BE2C (cell line): ENCODE measurements at regions not wholly inside any gene's neighbourhood (a gene's known extent, or its start where the extent isn't known, plus 50 kb on each side); places are given as distances from the start of the nearest gene placed in this dataset.

Experiments used
- DNase-seq: peaks from one replicate; pipeline ENCODE4 v3.0.0-alpha.2; 2020
- H3K27me3 ChIP-seq: fragments of 250-450 bp; sonication (Bioruptor Pico); 2 replicates; pipeline ENCODE4 v1.5.1; 2020; ENCODE audit warnings: mild to moderate bottlenecking
- H3K36me3 ChIP-seq: fragments of 250-450 bp; sonication (Bioruptor Pico); 2 replicates; pipeline ENCODE4 v1.5.1; 2020; ENCODE audit warnings: mild to moderate bottlenecking
- H3K4me1 ChIP-seq: fragments of 250-450 bp; sonication (Bioruptor Pico); 2 replicates; pipeline ENCODE4 v1.5.1; 2020
- H3K4me3 ChIP-seq: 2 replicates; pipeline ENCODE4 v1.5.1; 2011; ENCODE audit warnings: low read depth, low read length
- H3K9me3 ChIP-seq: fragments of 250-450 bp; sonication (Bioruptor Pico); 2 replicates; pipeline ENCODE4 v1.5.1; 2020
- CTCF ChIP-seq: IDR thresholded peaks from 2 replicates; pipeline ENCODE4 v1.5.1; 2012; ENCODE audit warnings: mild to moderate bottlenecking, low read depth, low read length

- Histone ChIP-seq H3K9me3 (peaks cover under 1% of the 10 kb centered on the region; the same call in 1 of the 2 replicates), H3K4me1 (peaks cover 15% of the 10 kb centered on the region), H3K36me3 (no peaks in the 10 kb centered on the region), H3K4me3 (no peak overlapping the region), H3K27me3 (no peaks in the 10 kb centered on the region)
- no peak for TF ChIP-seq CTCF
- DNase-seq, result no peak
Measured at GRCh38 chr15:46232471-46232870, 597.6 kb downstream of the SQOR start.

GRCh38 chr15:46242935-46243334 is 608.1 kb downstream of the SQOR start:
- no peaks in the 10 kb centered on the region for H3K36me3 ChIP-seq
- peaks cover 14% of the 10 kb centered on the region for H3K4me1 ChIP-seq
- no peaks in the 10 kb centered on the region for H3K27me3 ChIP-seq
- H3K9me3 ChIP-seq, result 0 out of 2 replicates have a peak, but pooled peaks cover under 1% of the 10 kb centered on the region
- H3K4me3 ChIP-seq, result no peak overlapping the region
- DNase-seq, result peak; percentile 81
- no peak for TF ChIP-seq CTCF

GRCh38 chr15:46251903-46252302 is 617.1 kb downstream of the SQOR start:
- no peak for DNase-seq
- no peak for TF ChIP-seq CTCF

GRCh38 chr15:46258056-46258455 is 623.2 kb downstream of the SQOR start:
- H3K36me3 ChIP-seq, result no peaks in the 10 kb centered on the region
- no peaks in the 10 kb centered on the region for H3K9me3 ChIP-seq
- TF ChIP-seq CTCF, result no peak
- H3K27me3 ChIP-seq, result no peaks in the 10 kb centered on the region
- no peak overlapping the region for H3K4me3 ChIP-seq
- DNase-seq, result no peak
- no peaks in the 10 kb centered on the region for H3K4me1 ChIP-seq

More at GRCh38 chr15:46251903-46252302, 617.1 kb downstream of the SQOR start:
- H3K4me1 ChIP-seq, result peaks cover 13% of the 10 kb centered on the region
- H3K36me3 ChIP-seq, result no peaks in the 10 kb centered on the region
- H3K27me3 ChIP-seq, result no peaks in the 10 kb centered on the region
- H3K9me3 ChIP-seq, result no peaks in the 10 kb centered on the region
- no peak overlapping the region for H3K4me3 ChIP-seq

GRCh38 chr15:46260937-46261336 is 626.1 kb downstream of the SQOR start:
- DNase-seq, result peak; percentile 51
- H3K27me3 ChIP-seq, result no peaks in the 10 kb centered on the region
- peak; percentile 51 for TF ChIP-seq CTCF
- H3K4me3 ChIP-seq, result no peak overlapping the region
- H3K4me1 ChIP-seq, result peaks cover 3% of the 10 kb centered on the region; the same call in 1 of the 2 replicates
- H3K9me3 ChIP-seq, result no peaks in the 10 kb centered on the region
- H3K36me3 ChIP-seq, result no peaks in the 10 kb centered on the region

GRCh38 chr15:46265664-46266347 is 631.0 kb downstream of the SQOR start:
- Histone ChIP-seq H3K4me3 (no peak overlapping the region), H3K9me3 (no peaks in the 10 kb centered on the region), H3K27me3 (no peaks in the 10 kb centered on the region), H3K36me3 (no peaks in the 10 kb centered on the region), H3K4me1 (peaks cover 9% of the 10 kb centered on the region)
- no peak for TF ChIP-seq CTCF
- no peak for DNase-seq
